H1 (cell line): ENCODE measurements at regions not wholly inside any gene's neighbourhood (a gene's known extent, or its start where the extent isn't known, plus 50 kb on each side); places are given as distances from the start of the nearest gene placed in this dataset.

Source experiments
- CTCF ChIA-PET: fragments of 300-600 bp; sonication (Branson Sonifier 250); formaldehyde crosslinking; loops from one replicate; lab custom pipeline; 2021; ENCODE audit not compliant: partially characterized antibody; lab: Charles Lee
- POLR2A ChIA-PET: fragments of 300-600 bp; sonication (Branson Sonifier 250); formaldehyde crosslinking; loops from one replicate; lab custom pipeline; 2021; ENCODE audit warnings: inconsistent platforms; ENCODE audit not compliant: partially characterized antibody; lab: Charles Lee
- DNase-seq, 2 experiments: peaks; one replicate each; pipeline versions ENCODE4 v3.0.0 to v3.0.0-alpha.2; 2010 to 2022; ENCODE audit warnings: low spot score in 2 of 2, low read depth in 1 of 2, mixed read lengths in 1 of 2
- FAIRE-seq: peaks from 2 replicates; lab custom pipeline; 2011; peaks lifted over from hg19 to GRCh38; lab: Jason Lieb, UNC
- H2AFZ ChIP-seq: 2 replicates; pipeline ENCODE4 v1.8.1; 2012; ENCODE audit warnings: low read length, inconsistent platforms
- H2AK5ac ChIP-seq: 2 replicates; pipeline ENCODE4 v1.6.1; 2013; ENCODE audit warnings: low read depth, low read length
- H2BK120ac ChIP-seq: replicated peaks from 2 replicates; pipeline ENCODE3; 2013; ENCODE audit warnings: low read depth, low read length, inconsistent platforms
- H2BK12ac ChIP-seq: 2 replicates; pipeline ENCODE4 v1.6.1; 2013; ENCODE audit warnings: low read depth, low read length
- H2BK15ac ChIP-seq: 2 replicates; pipeline ENCODE4 v1.6.1; 2013; ENCODE audit warnings: low read length
- H2BK20ac ChIP-seq: 2 replicates; pipeline ENCODE4 v1.6.1; 2013; ENCODE audit warnings: low read length
- H2BK5ac ChIP-seq: 2 replicates; pipeline ENCODE4 v1.6.1; 2013; ENCODE audit warnings: low read depth, low read length
- H3K14ac ChIP-seq: 2 replicates; pipeline ENCODE4 v1.6.1; 2013; ENCODE audit warnings: inconsistent platforms; ENCODE audit not compliant: insufficient read length
- H3K18ac ChIP-seq: 2 replicates; pipeline ENCODE4 v1.6.1; 2013; ENCODE audit warnings: low read length; ENCODE audit errors: extremely low read depth
- H3K23ac ChIP-seq: 2 replicates; pipeline ENCODE4 v1.6.1; 2013; ENCODE audit warnings: inconsistent platforms; ENCODE audit not compliant: insufficient read length
- H3K23me2 ChIP-seq: 2 replicates; pipeline ENCODE4 v1.6.1; 2013; ENCODE audit warnings: low read depth, low read length
- H3K27ac ChIP-seq: 2 replicates; pipeline ENCODE4 v1.6.1; 2011; ENCODE audit warnings: low read depth, low read length, inconsistent platforms
- H3K27me3 ChIP-seq, 4 experiments: replicated peaks in 1 of 4; 1 replicate in 1 of 4; 2 replicates in 3 of 4; pipeline versions ENCODE4 v1.6.1 to v1.8.1; 2011 to 2013; ENCODE audit warnings: low read length in 3 of 4, mild to moderate bottlenecking in 3 of 4, inconsistent platforms in 2 of 4, mixed read lengths in 2 of 4, moderate library complexity in 1 of 4; ENCODE audit not compliant: control insufficient read depth in 3 of 4, insufficient read depth in 3 of 4; ENCODE audit errors: extremely low read depth in 1 of 4
- H3K36me3 ChIP-seq, 4 experiments: 2 replicates each; pipeline versions ENCODE4 v1.6.1 to v1.8.1; 2011 to 2013; ENCODE audit warnings: mild to moderate bottlenecking in 4 of 4, low read length in 3 of 4, moderate library complexity in 2 of 4, control low read depth in 1 of 4, inconsistent platforms in 1 of 4; ENCODE audit not compliant: insufficient read depth in 4 of 4, control insufficient read depth in 2 of 4
- H3K4ac ChIP-seq: replicated peaks from 2 replicates; pipeline ENCODE3; 2013; ENCODE audit warnings: low read length, low read depth, mixed read lengths, inconsistent platforms; ENCODE audit not compliant: insufficient read length
- H3K4me1 ChIP-seq, 4 experiments: replicated peaks in 1 of 4; 1 replicate in 1 of 4; 2 replicates in 3 of 4; pipeline versions ENCODE4 v1.6.1 to v1.8.1; 2011 to 2013; ENCODE audit warnings: low read length in 3 of 4, inconsistent platforms in 2 of 4, mixed read lengths in 1 of 4; ENCODE audit not compliant: insufficient read depth in 4 of 4, control insufficient read depth in 3 of 4
- H3K4me2 ChIP-seq, 2 experiments: 2 replicates each; pipeline versions ENCODE4 v1.6.1 to v1.8.1; 2011 to 2013; ENCODE audit warnings: low read depth in 2 of 2, low read length in 2 of 2, control low read depth in 1 of 2, inconsistent platforms in 1 of 2, mild to moderate bottlenecking in 1 of 2; ENCODE audit not compliant: insufficient read depth in 1 of 2
- H3K4me3 ChIP-seq, 4 experiments: fragments of 200-600, 300-600 bp in 1 of 4; sonication (generic), shearing (Covaris generic), sonication (Bioruptor Twin) in 1 of 4; 2 replicates each; pipeline versions ENCODE4 v1.5.1 to v1.8.1; 2011 to 2016; ENCODE audit warnings: low read length in 4 of 4, low read depth in 3 of 4, control low read depth in 2 of 4, inconsistent platforms in 2 of 4, mild to moderate bottlenecking in 2 of 4, mixed read lengths in 1 of 4, moderate library complexity in 1 of 4; ENCODE audit not compliant: insufficient read depth in 2 of 4; ENCODE audit errors: extremely low read depth in 1 of 4
- H3K56ac ChIP-seq: replicated peaks from 2 replicates; pipeline ENCODE3; 2013; ENCODE audit warnings: low read depth, mild to moderate bottlenecking, mixed read lengths, low read length, inconsistent platforms; ENCODE audit not compliant: insufficient read length
- H3K79me1 ChIP-seq: 2 replicates; pipeline ENCODE4 v1.6.1; 2013; ENCODE audit warnings: low read depth, low read length, control low read depth
- H3K79me2 ChIP-seq, 2 experiments: 2 replicates each; pipeline versions ENCODE4 v1.6.1 to v1.8.1; 2012 to 2013; ENCODE audit warnings: low read length in 2 of 2, mild to moderate bottlenecking in 2 of 2, inconsistent platforms in 1 of 2; ENCODE audit not compliant: insufficient read depth in 2 of 2, control insufficient read depth in 1 of 2
- H3K9ac ChIP-seq, 4 experiments: replicated peaks in 1 of 4; 1 replicate in 1 of 4; 2 replicates in 3 of 4; pipeline versions ENCODE4 v1.6.1 to v1.8.1; 2011 to 2013; ENCODE audit warnings: low read depth in 3 of 4, low read length in 3 of 4, control low read depth in 2 of 4, mild to moderate bottlenecking in 2 of 4, moderate library complexity in 2 of 4, inconsistent platforms in 1 of 4; ENCODE audit errors: extremely low read depth in 1 of 4
- H3K9me3 ChIP-seq, 2 experiments: 2 replicates each; pipeline versions ENCODE4 v1.6.1 to v1.8.1; 2012 to 2013; ENCODE audit warnings: mild to moderate bottlenecking in 2 of 2, moderate library complexity in 2 of 2, control low read depth in 1 of 2, inconsistent platforms in 1 of 2, low read depth in 1 of 2, low read length in 1 of 2, mixed read lengths in 1 of 2; ENCODE audit not compliant: insufficient read depth in 2 of 2
- H4K20me1 ChIP-seq, 2 experiments: replicated peaks in 1 of 2; 2 replicates each; pipeline versions ENCODE3 to v1.8.1; 2011 to 2013; ENCODE audit warnings: inconsistent platforms in 2 of 2, low read length in 2 of 2, mild to moderate bottlenecking in 1 of 2; ENCODE audit not compliant: insufficient read depth in 2 of 2, control insufficient read depth in 1 of 2
- H4K5ac ChIP-seq: 2 replicates; pipeline ENCODE4 v1.6.1; 2013; ENCODE audit warnings: low read length, low read depth, mixed read lengths, inconsistent platforms; ENCODE audit not compliant: insufficient read length
- H4K8ac ChIP-seq: 2 replicates; pipeline ENCODE4 v1.8.0; 2013; ENCODE audit warnings: mild to moderate bottlenecking, moderate library complexity, low read length, inconsistent platforms; ENCODE audit not compliant: insufficient read depth; ENCODE audit errors: extremely low read depth
- H4K91ac ChIP-seq: replicated peaks from 2 replicates; pipeline ENCODE3; 2013; ENCODE audit warnings: low read length, mixed read lengths, inconsistent platforms; ENCODE audit not compliant: insufficient read length
- CHD1 ChIP-seq: IDR thresholded peaks from 2 replicates; pipeline ENCODE4 v1.6.1; 2012; ENCODE audit warnings: low read depth, low read length, improper control_type of control experiment
- EP300 ChIP-seq, 2 experiments: IDR thresholded peaks; 1 replicate in 1 of 2; 2 replicates in 1 of 2; pipeline ENCODE4 v1.6.1; 2011 to 2012; ENCODE audit warnings: low read depth in 2 of 2, low read length in 2 of 2, mild to moderate bottlenecking in 2 of 2, borderline replicate concordance in 1 of 2, inconsistent platforms in 1 of 2, moderate library complexity in 1 of 2
- KDM4A ChIP-seq: IDR thresholded peaks from one replicate; pipeline ENCODE4 v1.7.1; 2012; ENCODE audit warnings: low read depth, mild to moderate bottlenecking, moderate library complexity, low read length, inconsistent platforms; ENCODE audit not compliant: severe bottlenecking
- POLR2A ChIP-seq, 2 experiments: IDR thresholded peaks; 1 replicate in 1 of 2; 2 replicates in 1 of 2; pipeline ENCODE4 v1.6.1; 2011; ENCODE audit warnings: low read depth in 2 of 2, low read length in 2 of 2, mild to moderate bottlenecking in 2 of 2; ENCODE audit errors: control extremely low read depth in 1 of 2
- POLR2AphosphoS5 ChIP-seq: IDR thresholded peaks from 2 replicates; pipeline ENCODE4 v1.6.1; 2011; ENCODE audit warnings: low read depth, low read length
- WGBS, 2 experiments: shearing (Covaris generic) in 1 of 2; methylation state at CpG; one replicate each; pipeline versions ENCODE4 v1.1.6 to v1.1.7; 2013 to 2015; ENCODE audit warnings: low lambda C conversion rate in 2 of 2, mixed read lengths in 2 of 2, inconsistent platforms in 1 of 2, low coverage in 1 of 2, missing lambda C conversion rate in 1 of 2; ENCODE audit not compliant: insufficient replicate concordance in 2 of 2, insufficient coverage in 1 of 2, insufficient read length in 1 of 2; ENCODE audit errors: extremely low coverage in 1 of 2, missing lambda C conversion rate in 1 of 2; 5-methylcytosine and 5-hydroxymethylcytosine counted together

DNA sequence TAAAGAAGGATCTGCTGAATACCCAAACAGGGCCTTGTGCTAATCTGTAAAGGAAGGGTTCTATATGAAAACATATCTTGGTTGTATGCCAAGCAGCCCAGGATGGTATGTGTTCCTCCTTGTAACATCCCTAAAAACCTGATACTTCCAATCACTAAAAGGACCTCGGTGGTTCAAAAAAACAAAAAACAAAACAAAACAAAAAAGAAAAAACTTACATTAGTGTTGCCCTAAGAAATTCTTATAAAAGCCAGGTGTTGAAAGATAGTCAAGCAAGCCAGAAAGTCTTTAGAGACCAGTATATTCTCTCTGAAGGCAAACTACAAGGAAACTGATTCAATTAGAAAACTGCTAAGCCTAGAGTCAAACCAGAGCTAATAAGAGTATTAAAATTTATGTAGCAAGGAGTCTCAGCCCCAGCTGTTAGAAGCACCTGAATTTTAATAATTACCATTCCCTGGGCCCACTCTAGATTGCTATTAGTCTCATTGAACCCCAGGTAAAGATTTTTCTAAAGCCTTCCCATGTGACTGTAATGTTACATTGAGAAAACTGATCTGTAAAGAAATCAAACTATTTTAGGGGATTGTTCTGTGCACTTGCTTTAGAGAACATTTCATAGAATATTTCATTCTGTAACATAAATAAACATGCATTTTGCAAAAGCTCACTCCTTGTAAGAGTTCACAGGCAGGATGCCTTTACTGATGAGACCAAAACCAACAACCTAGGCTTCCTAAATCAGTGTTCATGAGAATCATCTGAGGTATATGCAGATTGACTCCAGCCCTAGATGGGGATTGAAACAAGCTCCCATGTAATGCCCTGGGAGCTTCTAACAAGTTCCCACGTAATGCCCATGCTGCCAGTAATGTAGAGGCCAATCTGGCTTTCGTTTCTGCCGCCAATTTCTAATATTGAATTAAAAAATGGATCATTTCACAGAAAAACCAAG lies 95.2 kb upstream of the BTN3A2 start:
- H3K4me1 ChIP-seq = peaks cover 0 to 4% (median 2%) of the 10 kb centered on the region in 4 experiments; a peak in 4 of 7 replicates
- H4K20me1 ChIP-seq = peaks cover 3% of the 10 kb centered on the region in 2 experiments
- H3K9ac ChIP-seq = peak overlapping the region; percentile 81 to 94 (median 91)
- peak overlapping the region; percentile 73 to 97 (median 88) for H3K4me3 ChIP-seq
- H3K23me2 ChIP-seq = peaks cover 4% of the 10 kb centered on the region
- no peak overlapping the region for H2BK15ac ChIP-seq
- H3K9me3 ChIP-seq = no peaks in the 10 kb centered on the region
- H2BK20ac ChIP-seq = no peak overlapping the region
- H3K18ac ChIP-seq = no peak overlapping the region; the same call in 1 of the 2 replicates
- H2AK5ac ChIP-seq = no peak overlapping the region
- H3K4ac ChIP-seq = no peak overlapping the region
- no peak overlapping the region for H2AFZ ChIP-seq
- DNase-seq (no peak), FAIRE-seq (no peak)
- ChIA-PET CTCF (interaction anchor here (1.0 to 10.3 kb wide), 8 partner anchors 12 to 33 kb away, joined by 3 to 93 read pairs (median 4); a partner anchor contains a TSS), POLR2A (interaction anchor here (0.7 to 25.5 kb wide), 48 partner anchors 9 to 1620 kb away, joined by 3 to 758 read pairs (median 7); a partner anchor contains a TSS)
- H3K27ac ChIP-seq = peak overlapping the region; percentile 87; the same call in 1 of the 2 replicates
- H3K4me2 ChIP-seq = peak overlapping the region; percentile 76 to 84
- 4% methylated on average over 4 of the region's 4 CpGs; no CpG with 5 or more reads in 1 of the 2 experiments for WGBS, 2 experiments
- no peak overlapping the region for H4K8ac ChIP-seq
- H3K27me3 ChIP-seq = no peaks in the 10 kb centered on the region
- peak overlapping the region; percentile 78 for H3K56ac ChIP-seq
- H2BK12ac ChIP-seq = no peak overlapping the region
- no peaks in the 10 kb centered on the region for H3K79me1 ChIP-seq
- peaks cover 0 to 16% of the 10 kb centered on the region in 2 experiments; a peak in 2 of 4 replicates for H3K79me2 ChIP-seq
- TF ChIP-seq POLR2AphosphoS5 (peak; percentile 80), KDM4A (no peak), POLR2A (IDR thresholded peaks at IDR 0.05; ENCODE audit: control extremely low read depth in 1 of 2, low read depth in 2 of 2, low read length in 2 of 2) (peak in 1 of 2 experiments; percentile 5; a peak in 2 of 3 replicates), EP300 (IDR thresholded peaks at IDR 0.05; ENCODE audit: borderline replicate concordance in 1 of 2, low read depth in 2 of 2, low read length in 2 of 2) (no peak), CHD1 (peak; percentile 75; the same call in 1 of the 2 replicates)
- TF ChIP-seq, all 59 proteins: peak for 3
- H4K91ac ChIP-seq = no peak overlapping the region
- peak overlapping the region; percentile 38 for H3K14ac ChIP-seq
- peak overlapping the region; percentile 81 for H4K5ac ChIP-seq
- peak overlapping the region; percentile 75 for H2BK120ac ChIP-seq
- H3K36me3 ChIP-seq = no peaks in the 10 kb centered on the region
- no peak overlapping the region for H3K23ac ChIP-seq
- no peak overlapping the region for H2BK5ac ChIP-seq
